Activated CD4-positive, alpha-beta T cell treated with anti-CD3 and anti-CD28 coated beads, Interleukin-2, Interleukin-4, amounts not matched to agents 100 ng/mL and 50 ng/mL, durations not matched to agents 16 hours and 8 hours (primary cell): ENCODE measurements at regions not wholly inside any gene's neighbourhood (a gene's known extent, or its start where the extent isn't known, plus 50 kb on each side); places are given as distances from the start of the nearest gene placed in this dataset.

Experiments used
- DNase-seq: peaks from one replicate; pipeline ENCODE4 v3.0.0-alpha.2; 2020; ENCODE audit warnings: low spot score

- DNase-seq = no peak
These were observed 388.7 kb upstream of the NBEA start for GRCh38 chr13:34553376-34553775.

GRCh38 chr13:34555988-34556387 lies 386.1 kb upstream of the NBEA start:
- no peak for DNase-seq

- DNase-seq = no peak
These were observed 381.0 kb upstream of the NBEA start for GRCh38 chr13:34561033-34561432.

- DNase-seq = no peak
These were observed 374.5 kb upstream of the NBEA start for GRCh38 chr13:34567597-34567996.

GRCh38 chr13:34570698-34571353 lies 371.2 kb upstream of the NBEA start:
- no peak for DNase-seq

- no peak for DNase-seq
These were observed 370.4 kb upstream of the NBEA start for GRCh38 chr13:34571716-34572115.

GRCh38 chr13:34577051-34577450 lies 365.0 kb upstream of the NBEA start:
- no peak for DNase-seq

- no peak for DNase-seq
These were observed 363.6 kb upstream of the NBEA start for GRCh38 chr13:34578471-34578870.

- DNase-seq = no peak
These were observed 363.2 kb upstream of the NBEA start for GRCh38 chr13:34578917-34579316.

GRCh38 chr13:34583181-34583580 lies 358.9 kb upstream of the NBEA start:
- no peak for DNase-seq

GRCh38 chr13:34587576-34587975 lies 354.5 kb upstream of the NBEA start:
- no peak for DNase-seq

GRCh38 chr13:34588362-34588761 lies 353.7 kb upstream of the NBEA start:
- DNase-seq = no peak

- DNase-seq = no peak
These were observed 352.5 kb upstream of the NBEA start for GRCh38 chr13:34589581-34589980.

- DNase-seq = no peak
These were observed 350.9 kb upstream of the NBEA start for GRCh38 chr13:34591129-34591528.

- no peak for DNase-seq
These were observed 350.1 kb upstream of the NBEA start for GRCh38 chr13:34591900-34592529.

- DNase-seq = no peak
These were observed 348.4 kb upstream of the NBEA start for GRCh38 chr13:34593658-34594057.

- no peak for DNase-seq
These were observed 347.6 kb upstream of the NBEA start for GRCh38 chr13:34594507-34594906.

- no peak for DNase-seq
These were observed 333.7 kb upstream of the NBEA start for GRCh38 chr13:34608331-34608730.

- no peak for DNase-seq
These were observed 330.4 kb upstream of the NBEA start for GRCh38 chr13:34611671-34612070.

GRCh38 chr13:34617473-34618083 lies 324.5 kb upstream of the NBEA start:
- no peak for DNase-seq

GRCh38 chr13:34618654-34619053 lies 323.4 kb upstream of the NBEA start:
- no peak for DNase-seq

- DNase-seq = no peak
These were observed 322.7 kb upstream of the NBEA start for GRCh38 chr13:34619326-34619725.

- no peak for DNase-seq
These were observed 321.8 kb upstream of the NBEA start for GRCh38 chr13:34620074-34620850.
